Stimulated activated naive CD4-positive, alpha-beta T cell (primary cell): ENCODE measurements at regions not wholly inside any gene's neighbourhood (a gene's known extent, or its start where the extent isn't known, plus 50 kb on each side); places are given as distances from the start of the nearest gene placed in this dataset.
"Not testable (repeated sequence)": the region's sequence is repeated elsewhere in the genome, so short reads cannot be mapped to it uniquely, and the experiment has no call there.

ENCODE experiments used
- DNase-seq, 6 experiments: peaks; one replicate each; lab custom pipeline; 2025; lab: John Stamatoyannopoulos, UW

GRCh38 chr5:8561854-8562253 lies 692.9 kb downstream of the MTRR start:
- DNase-seq: no peak

GRCh38 chr5:8563540-8563939 lies 694.6 kb downstream of the MTRR start:
- DNase-seq: not testable (repeated sequence)

- no peak for DNase-seq
These were observed 699.9 kb downstream of the MTRR start for GRCh38 chr5:8568858-8569257.

GRCh38 chr5:8570528-8570927 lies 701.6 kb downstream of the MTRR start:
- no peak for DNase-seq

GRCh38 chr5:8576178-8576577 lies 707.2 kb downstream of the MTRR start:
- DNase-seq: no peak

DNA sequence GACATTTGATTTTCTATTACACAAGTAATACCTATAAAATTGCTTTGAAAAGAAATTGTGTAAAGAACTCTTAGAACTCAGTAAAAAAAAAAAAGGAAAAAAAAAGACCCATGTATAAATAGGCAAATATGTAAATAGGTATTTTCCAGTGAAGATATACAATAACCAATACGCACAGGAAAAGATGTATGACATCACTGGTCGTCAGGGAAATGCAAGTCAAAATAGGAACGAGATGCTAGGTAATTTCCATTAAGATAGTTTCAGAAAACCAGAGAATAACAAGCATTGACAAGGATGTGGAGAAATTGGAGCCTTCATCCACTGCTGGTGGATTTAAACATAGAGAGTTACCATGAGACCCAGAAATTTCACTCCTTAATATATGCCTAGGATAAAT lies 708.8 kb downstream of the MTRR start:
- no peak for DNase-seq

GRCh38 chr5:8580298-8580697 lies 711.4 kb downstream of the MTRR start:
- DNase-seq: no peak

GRCh38 chr5:8581047-8581446 lies 712.1 kb downstream of the MTRR start:
- DNase-seq: no peak

GRCh38 chr5:8585230-8586018 lies 716.5 kb downstream of the MTRR start:
- no peak for DNase-seq

GRCh38 chr5:8590959-8591358 lies 722.0 kb downstream of the MTRR start:
- no peak for DNase-seq

- no peak for DNase-seq
These were observed 729.4 kb downstream of the MTRR start for GRCh38 chr5:8598356-8598755.

DNA sequence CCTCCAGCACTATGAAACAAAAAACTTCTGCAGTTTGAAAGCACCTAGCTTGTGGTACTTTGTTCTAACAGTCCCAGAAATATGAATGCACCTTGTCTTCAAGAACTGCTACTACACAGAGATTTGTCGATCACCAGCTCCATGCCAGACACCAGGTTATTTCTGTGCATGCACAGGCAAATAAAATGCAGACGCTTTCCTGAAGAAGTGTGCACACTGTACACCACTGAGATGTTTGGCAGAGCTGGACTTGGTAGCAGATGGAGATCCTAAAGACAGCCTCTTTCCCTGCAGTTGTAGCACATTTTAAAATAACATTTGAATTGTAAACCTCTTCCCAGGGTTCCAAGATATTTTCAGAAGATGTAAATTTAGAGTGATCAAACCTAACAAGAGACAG lies 730.0 kb downstream of the MTRR start:
- DNase-seq: no peak

GRCh38 chr5:8600843-8601242 lies 731.9 kb downstream of the MTRR start:
- no peak for DNase-seq

DNA sequence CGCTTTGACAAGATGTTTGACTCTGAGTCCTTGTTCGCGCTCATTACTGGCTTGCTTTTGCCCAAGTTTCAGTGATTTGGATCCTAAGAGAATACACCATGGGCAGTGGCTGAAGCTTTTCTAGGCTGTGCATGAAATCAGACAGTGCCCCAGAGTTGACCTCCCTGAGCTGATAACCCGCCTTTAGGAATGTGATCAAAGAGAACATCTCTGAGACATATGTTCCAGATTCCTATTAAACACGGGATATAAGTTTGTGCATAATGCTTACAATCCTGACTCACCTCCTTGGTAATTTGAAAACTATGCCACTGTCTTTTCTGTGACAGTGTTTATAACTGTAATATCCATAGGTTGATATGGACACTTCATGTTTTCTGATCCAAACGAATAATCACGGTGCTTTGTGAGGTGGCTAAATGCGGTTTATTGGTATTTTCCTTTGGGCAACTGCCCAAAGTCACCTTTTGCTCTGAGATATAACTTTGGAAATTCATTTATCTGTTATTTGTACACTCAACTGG lies 732.9 kb downstream of the MTRR start:
- no peak for DNase-seq

GRCh38 chr5:8606231-8606630 lies 737.3 kb downstream of the MTRR start:
- no peak for DNase-seq

DNA sequence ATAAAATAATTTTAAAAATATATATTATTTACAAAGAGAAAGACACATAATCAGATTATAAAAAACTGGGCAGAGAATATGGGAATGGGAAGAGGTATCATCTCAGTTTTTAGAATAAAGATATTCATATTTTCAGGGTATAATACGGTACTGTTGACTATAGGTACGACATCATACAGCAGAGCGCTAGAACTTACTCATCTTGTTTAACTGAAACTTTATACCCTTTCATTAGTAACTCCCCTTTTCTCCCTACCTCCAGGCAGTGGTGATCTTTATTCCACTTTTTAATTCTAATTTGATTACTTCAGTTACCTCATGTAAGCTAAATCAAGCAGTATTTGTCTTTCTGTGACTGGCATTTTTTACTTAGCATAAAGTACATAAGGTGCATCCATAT lies 742.1 kb downstream of the MTRR start:
- DNase-seq: no peak

DNA sequence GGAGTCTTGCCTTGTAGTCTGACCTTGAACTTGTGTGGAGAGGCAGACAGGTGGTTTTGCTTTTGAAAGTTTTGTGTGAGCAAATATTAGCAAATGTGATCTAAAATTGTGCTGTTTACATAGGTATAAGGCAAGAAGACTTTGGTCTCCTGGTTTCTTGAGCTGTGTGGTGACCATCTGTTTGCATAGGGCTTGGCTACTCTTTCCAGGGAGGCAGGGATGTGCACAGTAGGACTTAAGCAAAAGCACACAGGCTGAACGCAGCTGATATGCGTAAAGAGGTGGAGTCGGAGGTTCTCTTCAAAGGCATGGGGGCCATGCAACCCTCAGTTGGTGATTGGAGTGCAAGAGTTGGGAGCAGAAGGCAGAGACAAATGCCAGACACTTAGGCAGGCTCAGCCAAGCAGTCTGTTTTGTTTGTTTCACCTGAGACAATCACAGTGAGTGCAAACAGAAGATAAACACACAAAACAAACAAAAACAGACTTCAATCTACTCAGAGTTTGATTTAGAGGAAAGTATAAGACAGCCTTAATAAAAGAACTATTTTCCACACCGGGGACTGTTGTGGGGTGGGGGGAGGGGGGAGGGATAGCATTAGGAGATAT lies 744.2 kb downstream of the MTRR start:
- DNase-seq: no peak

DNA sequence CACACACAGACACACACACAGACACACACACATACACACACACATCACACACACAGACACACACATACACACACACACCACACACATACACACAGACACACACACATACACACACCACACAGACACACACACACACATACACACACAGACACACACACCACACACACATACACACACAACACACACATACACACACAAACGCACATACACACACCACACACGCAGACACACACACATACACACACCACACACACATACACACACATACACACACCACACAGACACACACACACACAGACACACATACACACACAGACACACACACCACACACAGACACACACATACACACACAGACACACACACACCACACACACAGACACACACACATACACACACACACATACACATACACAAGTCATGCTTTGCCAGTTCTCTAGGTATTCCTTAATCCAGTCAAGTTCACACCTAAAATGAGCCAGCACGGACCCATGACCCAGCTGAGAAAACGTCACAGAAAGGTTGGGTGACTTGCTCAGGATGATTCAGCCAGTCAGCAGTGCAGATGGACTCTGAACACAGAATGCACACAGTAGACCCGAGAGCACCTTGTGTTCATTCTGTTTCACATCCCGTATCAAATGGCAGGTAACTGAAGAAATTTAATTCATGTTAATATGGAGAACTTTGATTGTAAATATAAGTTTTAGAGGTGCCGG lies 746.4 kb downstream of the MTRR start:
- DNase-seq: no peak

- DNase-seq: no peak
These were observed 759.6 kb downstream of the MTRR start for GRCh38 chr5:8628521-8628920.

- DNase-seq: no peak
These were observed 764.3 kb downstream of the MTRR start for GRCh38 chr5:8633259-8633658.

GRCh38 chr5:8633696-8634095 lies 764.7 kb downstream of the MTRR start:
- DNase-seq: no peak

DNA sequence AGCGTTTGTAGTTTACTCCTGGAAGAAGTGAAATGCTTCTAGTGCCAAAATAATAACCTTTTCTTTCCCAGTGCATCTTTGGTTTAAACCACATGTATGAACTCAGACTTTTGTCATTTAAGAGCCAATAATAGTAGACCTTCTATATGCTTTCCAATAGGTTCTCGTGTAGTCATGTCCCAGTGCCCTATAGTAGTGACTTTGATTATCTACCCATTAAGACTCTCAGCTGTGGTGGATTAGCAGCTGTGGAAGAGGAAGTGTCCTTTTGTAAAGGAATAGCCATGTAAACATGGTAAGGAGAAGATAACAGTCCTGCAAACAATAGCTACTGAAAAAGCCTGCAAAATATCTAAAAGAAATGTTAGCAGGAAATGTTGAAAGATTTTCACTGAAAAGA lies 765.3 kb downstream of the MTRR start:
- DNase-seq: no peak
